ENCODE measurements at regions not wholly inside any gene's neighbourhood (a gene's known extent, or its start where the extent isn't known, plus 50 kb on each side); places are given as distances from the start of the nearest gene placed in this dataset.

DNA sequence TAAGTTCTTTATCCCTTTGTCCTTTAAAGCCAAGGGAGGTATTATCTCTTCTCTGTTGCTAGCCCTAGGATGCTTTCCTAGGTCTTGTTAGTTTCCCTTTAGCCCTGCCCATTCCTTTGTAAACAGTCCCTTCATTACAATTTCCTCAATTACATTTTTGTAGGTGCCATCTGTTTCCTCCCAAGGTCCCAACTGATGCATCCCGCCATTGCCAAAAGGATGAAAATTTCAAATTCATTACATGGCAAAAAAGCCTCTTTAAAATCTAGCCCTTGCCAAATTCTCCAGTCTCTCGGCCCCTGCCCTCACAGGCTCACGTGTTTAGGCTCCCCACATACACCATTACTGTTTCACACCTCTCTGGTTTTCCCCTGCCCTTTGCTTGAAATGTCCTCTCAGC is 151.9 kb upstream of the C1orf87 start:
- H3K9me3 ChIP-seq = no peaks in the 10 kb centered on the region
- H3K4me1 ChIP-seq = no peaks in the 10 kb centered on the region
- no peak for DNase-seq
- peaks cover 0 to 5% (median 0%) of the 10 kb centered on the region in 9 donors for H3K27me3 ChIP-seq
- no peak overlapping the region for H3K4me3 ChIP-seq
- H3K27ac ChIP-seq = no peak overlapping the region
- no peak for TF ChIP-seq POLR2A (IDR thresholded peaks at IDR 0.05)
- TF ChIP-seq, protein P1, sequence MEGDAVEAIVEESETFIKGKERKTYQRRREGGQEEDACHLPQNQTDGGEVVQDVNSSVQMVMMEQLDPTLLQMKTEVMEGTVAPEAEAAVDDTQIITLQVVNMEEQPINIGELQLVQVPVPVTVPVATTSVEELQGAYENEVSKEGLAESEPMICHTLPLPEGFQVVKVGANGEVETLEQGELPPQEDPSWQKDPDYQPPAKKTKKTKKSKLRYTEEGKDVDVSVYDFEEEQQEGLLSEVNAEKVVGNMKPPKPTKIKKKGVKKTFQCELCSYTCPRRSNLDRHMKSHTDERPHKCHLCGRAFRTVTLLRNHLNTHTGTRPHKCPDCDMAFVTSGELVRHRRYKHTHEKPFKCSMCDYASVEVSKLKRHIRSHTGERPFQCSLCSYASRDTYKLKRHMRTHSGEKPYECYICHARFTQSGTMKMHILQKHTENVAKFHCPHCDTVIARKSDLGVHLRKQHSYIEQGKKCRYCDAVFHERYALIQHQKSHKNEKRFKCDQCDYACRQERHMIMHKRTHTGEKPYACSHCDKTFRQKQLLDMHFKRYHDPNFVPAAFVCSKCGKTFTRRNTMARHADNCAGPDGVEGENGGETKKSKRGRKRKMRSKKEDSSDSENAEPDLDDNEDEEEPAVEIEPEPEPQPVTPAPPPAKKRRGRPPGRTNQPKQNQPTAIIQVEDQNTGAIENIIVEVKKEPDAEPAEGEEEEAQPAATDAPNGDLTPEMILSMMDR (IDR thresholded peaks at IDR 0.05) = no peak
- ATAC-seq = no peak
- WGBS, 4 donors = 63 to 76% (median 69%) methylated on average over 3 of the region's 3 CpGs
- intact Hi-C loops (cut with DNase I) = no loop called here
- no peaks in the 10 kb centered on the region for H3K36me3 ChIP-seq

DNA sequence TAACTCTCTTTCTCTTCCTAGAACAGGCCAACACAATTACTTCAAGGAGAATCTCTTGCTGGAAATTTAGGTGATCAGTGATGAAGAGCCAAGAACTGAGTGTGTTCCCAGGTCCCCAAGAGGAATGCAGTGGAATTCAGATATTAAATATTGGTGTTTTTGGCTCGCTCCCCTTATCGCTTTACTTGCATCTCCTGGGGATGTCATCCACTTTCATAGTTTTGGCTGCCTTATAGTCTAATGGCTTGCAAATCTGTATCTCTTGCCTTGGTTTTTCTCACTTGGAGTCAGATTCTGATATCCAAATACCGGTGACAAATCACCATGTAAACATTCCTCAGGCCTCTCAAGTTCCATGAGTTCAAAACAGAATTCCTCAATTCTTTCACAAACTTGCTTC is 151.0 kb upstream of the C1orf87 start:
- Histone ChIP-seq H3K36me3 (no peaks in the 10 kb centered on the region), H3K27ac (no peak overlapping the region), H3K4me3 (no peak overlapping the region), H3K9me3 (no peaks in the 10 kb centered on the region), H3K4me1 (no peaks in the 10 kb centered on the region), H3K27me3 (peaks cover 0 to 4% (median 0%) of the 10 kb centered on the region in 9 donors)
- no peak for TF ChIP-seq POLR2A (IDR thresholded peaks at IDR 0.05)
- TF ChIP-seq, protein P1 (IDR thresholded peaks at IDR 0.05) = no peak
- DNase-seq (no peak), ATAC-seq (no peak)
- 85 to 89% (median 86%) methylated on average over 3 of the region's 3 CpGs for WGBS, 4 donors
- intact Hi-C loops (cut with DNase I) = no loop called here

DNA sequence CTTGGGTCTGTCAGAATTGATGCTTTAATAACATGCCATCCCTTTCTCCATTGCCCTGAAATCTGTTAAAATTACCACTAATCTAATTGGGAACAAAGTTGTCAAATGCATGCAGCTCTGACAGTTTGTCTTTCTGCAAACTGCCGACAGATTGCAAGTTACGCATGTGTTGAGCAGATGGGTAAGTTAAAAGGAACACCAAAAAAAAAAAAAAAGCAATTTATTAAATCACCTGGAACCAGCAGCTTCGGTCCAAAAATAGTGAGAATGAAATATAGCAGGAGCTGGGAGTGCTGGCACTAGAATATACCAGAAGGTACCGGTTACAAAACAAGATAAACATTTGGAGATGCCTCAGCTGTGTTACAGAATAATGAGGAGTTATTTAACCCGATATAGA is 149.6 kb upstream of the C1orf87 start:
- no peak for DNase-seq
- 70 to 77% (median 71%) methylated on average over 5 of the region's 5 CpGs for WGBS, 4 donors
- Histone ChIP-seq H3K27me3 (no peaks in the 10 kb centered on the region), H3K4me1 (no peaks in the 10 kb centered on the region), H3K27ac (no peak overlapping the region), H3K9me3 (no peaks in the 10 kb centered on the region), H3K4me3 (no peak overlapping the region), H3K36me3 (no peaks in the 10 kb centered on the region)
- no peak for TF ChIP-seq POLR2A (IDR thresholded peaks at IDR 0.05)
- TF ChIP-seq, protein P1 (IDR thresholded peaks at IDR 0.05) = no peak
- ATAC-seq = no peak
- intact Hi-C loops (cut with DNase I) = no loop called here

DNA sequence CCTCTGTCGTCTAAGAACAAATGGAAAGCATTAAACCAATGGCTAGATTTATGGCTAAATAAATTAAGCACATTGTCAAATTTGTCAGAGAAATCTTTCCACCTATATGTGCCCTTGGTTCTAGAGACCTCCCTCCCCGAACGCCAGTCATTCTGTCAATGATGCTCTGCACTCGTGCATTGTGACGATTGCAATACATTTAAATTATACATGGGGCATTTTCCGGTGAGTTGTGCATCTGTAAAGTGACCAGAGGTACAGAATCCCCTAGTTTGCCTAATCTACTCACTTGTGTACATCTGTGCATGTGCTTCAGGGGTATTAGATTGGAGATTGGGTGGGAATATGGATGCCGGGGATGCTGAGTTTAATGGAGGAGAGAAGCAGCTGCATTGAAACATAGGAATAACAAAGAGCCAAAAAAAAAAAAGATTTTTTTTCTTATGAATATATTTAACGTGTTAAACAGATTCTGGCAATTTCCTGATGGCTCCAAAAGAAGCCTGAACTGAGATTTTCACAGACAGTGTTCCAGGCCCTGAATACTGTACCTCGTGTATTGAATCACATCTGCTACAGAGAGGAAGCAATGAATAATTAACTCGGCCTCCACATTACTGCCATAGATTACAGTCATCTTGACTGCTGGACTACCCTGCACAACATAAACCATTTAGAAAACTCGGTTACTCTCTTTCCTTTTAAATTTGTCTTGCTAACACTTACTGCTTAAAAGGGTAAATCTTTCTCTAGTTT is 149.0 kb upstream of the C1orf87 start:
- ATAC-seq (no peak), DNase-seq (no peak)
- intact Hi-C loops (cut with DNase I) = no loop called here
- Histone ChIP-seq H3K27ac (no peak overlapping the region), H3K9me3 (no peaks in the 10 kb centered on the region), H3K4me1 (no peaks in the 10 kb centered on the region), H3K36me3 (no peaks in the 10 kb centered on the region), H3K27me3 (no peaks in the 10 kb centered on the region), H3K4me3 (no peak overlapping the region)
- no peak for TF ChIP-seq POLR2A (IDR thresholded peaks at IDR 0.05)
- TF ChIP-seq, protein P1 (IDR thresholded peaks at IDR 0.05) = no peak
- 71 to 80% (median 77%) methylated on average over 11 of the region's 11 CpGs for WGBS, 4 donors
